ENCODE measurements at regions not wholly inside any gene's neighbourhood (a gene's known extent, or its start where the extent isn't known, plus 50 kb on each side); places are given as distances from the start of the nearest gene placed in this dataset.

GRCh38 chr4:138428611-138429010, 186.5 kb upstream of the SLC7A11 start:
- no peaks in the 10 kb centered on the region for H3K9me3 ChIP-seq (ENCODE audit: control insufficient read depth, low read depth, low read length)
- H3K9me1 ChIP-seq (ENCODE audit: control insufficient read depth, extremely low read depth, insufficient read depth, low read length), result no peaks in the 10 kb centered on the region
- H3K36me3 ChIP-seq (ENCODE audit: control insufficient read depth in 2 of 2, extremely low read depth in 1 of 2, insufficient read depth in 2 of 2, low read length in 2 of 2), result no peaks in the 10 kb centered on the region
- no peak overlapping the region for H3K9ac ChIP-seq (ENCODE audit: control insufficient read depth, extremely low read depth, insufficient read depth, low read length)
- H3K27ac ChIP-seq (ENCODE audit: control insufficient read depth, insufficient read depth, low read length), result no peak overlapping the region
- no peaks in the 10 kb centered on the region for H3K27me3 ChIP-seq (ENCODE audit: control insufficient read depth, extremely low read depth, insufficient read depth, low read length)
- H3K79me2 ChIP-seq (ENCODE audit: control insufficient read depth, insufficient read depth, low read length), result no peaks in the 10 kb centered on the region
- no peaks in the 10 kb centered on the region for H3K4me1 ChIP-seq (ENCODE audit: control insufficient read depth, extremely low read depth, insufficient read depth, low read length)
- no peak overlapping the region for H2AFZ ChIP-seq (ENCODE audit: control insufficient read depth, low read length)
- no peak for FAIRE-seq
- H3K4me2 ChIP-seq (ENCODE audit: control insufficient read depth, extremely low read depth, insufficient read depth, low read depth, low read length), result no peak overlapping the region
- H4K20me1 ChIP-seq (ENCODE audit: control insufficient read depth, extremely low read depth, insufficient read depth, low read length), result no peaks in the 10 kb centered on the region
- TF ChIP-seq CTCF (optimal IDR thresholded peaks at IDR 0.05 in 1 of 3, IDR thresholded peaks at IDR 0.05 in 1 of 3, conservative IDR thresholded peaks at IDR 0.05 in 1 of 3; ENCODE audit: extremely low read depth in 1 of 3, insufficient read depth in 2 of 3, low read length in 3 of 3) (no peak), EZH2 (IDR thresholded peaks at IDR 0.05; ENCODE audit: low read length) (no peak)
- DNase-seq (ENCODE audit: low read depth, low spot score), result no peak
- dilution Hi-C loops (cut with MboI; ENCODE audit: extremely low pct_ligation_motif_present, low sequenced_read_pairs), result no loop called here
- H3K4me3 ChIP-seq (ENCODE audit: control insufficient read depth in 2 of 3, extremely low read depth in 1 of 3, insufficient read depth in 2 of 3, low read depth in 1 of 3, low read length in 3 of 3), result no peak overlapping the region

DNA sequence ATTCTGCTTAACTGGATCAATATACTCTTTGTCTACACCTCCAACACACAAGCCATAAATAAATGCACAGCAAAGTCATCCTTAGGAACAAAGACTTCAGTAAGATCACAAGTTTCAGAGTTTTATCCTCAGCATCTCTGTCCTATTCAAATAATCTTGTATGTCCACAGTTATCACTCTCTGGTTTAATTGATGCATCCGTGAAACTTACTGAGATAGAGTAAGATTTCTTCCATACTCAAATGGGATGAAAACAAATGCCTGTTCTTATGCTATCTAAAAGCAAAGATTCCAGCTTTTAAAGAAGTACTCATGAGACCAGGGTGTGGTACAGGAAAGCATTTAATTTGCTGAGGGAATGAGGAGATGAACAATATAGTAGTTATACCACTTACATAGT, 184.6 kb upstream of the SLC7A11 start:
- H3K4me3 ChIP-seq (ENCODE audit: control insufficient read depth in 2 of 3, extremely low read depth in 1 of 3, insufficient read depth in 2 of 3, low read depth in 1 of 3, low read length in 3 of 3), result no peak overlapping the region
- TF ChIP-seq EZH2 (IDR thresholded peaks at IDR 0.05; ENCODE audit: low read length), result no peak
- TF ChIP-seq CTCF (optimal IDR thresholded peaks at IDR 0.05 in 1 of 3, IDR thresholded peaks at IDR 0.05 in 1 of 3, conservative IDR thresholded peaks at IDR 0.05 in 1 of 3; ENCODE audit: extremely low read depth in 1 of 3, insufficient read depth in 2 of 3, low read length in 3 of 3), result no peak
- H3K4me1 ChIP-seq (ENCODE audit: control insufficient read depth, extremely low read depth, insufficient read depth, low read length), result no peaks in the 10 kb centered on the region
- H2AFZ ChIP-seq (ENCODE audit: control insufficient read depth, low read length), result no peak overlapping the region
- no peak overlapping the region for H3K4me2 ChIP-seq (ENCODE audit: control insufficient read depth, extremely low read depth, insufficient read depth, low read depth, low read length)
- H3K9me1 ChIP-seq (ENCODE audit: control insufficient read depth, extremely low read depth, insufficient read depth, low read length), result no peaks in the 10 kb centered on the region
- H3K9me3 ChIP-seq (ENCODE audit: control insufficient read depth, low read depth, low read length), result no peaks in the 10 kb centered on the region
- dilution Hi-C loops (cut with MboI; ENCODE audit: extremely low pct_ligation_motif_present, low sequenced_read_pairs), result no loop called here
- no peak for FAIRE-seq
- H4K20me1 ChIP-seq (ENCODE audit: control insufficient read depth, extremely low read depth, insufficient read depth, low read length), result no peaks in the 10 kb centered on the region
- H3K79me2 ChIP-seq (ENCODE audit: control insufficient read depth, insufficient read depth, low read length), result no peaks in the 10 kb centered on the region
- H3K27ac ChIP-seq (ENCODE audit: control insufficient read depth, insufficient read depth, low read length), result no peak overlapping the region
- DNase-seq (ENCODE audit: low read depth, low spot score), result no peak
- no peaks in the 10 kb centered on the region for H3K27me3 ChIP-seq (ENCODE audit: control insufficient read depth, extremely low read depth, insufficient read depth, low read length)
- H3K9ac ChIP-seq (ENCODE audit: control insufficient read depth, extremely low read depth, insufficient read depth, low read length), result no peak overlapping the region
- no peaks in the 10 kb centered on the region for H3K36me3 ChIP-seq (ENCODE audit: control insufficient read depth in 2 of 2, extremely low read depth in 1 of 2, insufficient read depth in 2 of 2, low read length in 2 of 2)
